Neural cell (in vitro differentiated cells): ENCODE measurements at regions not wholly inside any gene's neighbourhood (a gene's known extent, or its start where the extent isn't known, plus 50 kb on each side); places are given as distances from the start of the nearest gene placed in this dataset.

Source experiments
- H2AFZ ChIP-seq: fragments of 200-600, 300-800 bp; sonication (generic), shearing (Covaris generic); 2 replicates; pipeline ENCODE4 v1.6.0; 2014; ENCODE audit warnings: low read depth, mild to moderate bottlenecking, antibody characterized with exemption, low read length, moderate library complexity
- H3F3A ChIP-seq: fragments of 200-600 bp; shearing (Covaris generic); 2 replicates; pipeline ENCODE4 v1.6.1; 2016; ENCODE audit warnings: mild to moderate bottlenecking, moderate library complexity, mixed read lengths, antibody characterized with exemption, low read length; ENCODE audit not compliant: insufficient read depth, poor library complexity, severe bottlenecking
- H3K27ac ChIP-seq: fragments of 200-600, 300-800 bp; sonication (generic), shearing (Covaris generic); 2 replicates; pipeline ENCODE4 v1.5.1; 2014; ENCODE audit warnings: mild to moderate bottlenecking, low read length, moderate library complexity
- H3K27me3 ChIP-seq: fragments of 300-800, 200-600 bp; sonication (generic), shearing (Covaris generic); 2 replicates; pipeline ENCODE4 v1.6.0; 2014; ENCODE audit warnings: mild to moderate bottlenecking, low read depth, low read length, moderate library complexity; ENCODE audit not compliant: insufficient read depth
- H3K36me3 ChIP-seq: fragments of 300-800, 200-600 bp; sonication (generic), shearing (Covaris generic); 2 replicates; pipeline ENCODE4 v1.5.1; 2014; ENCODE audit warnings: mild to moderate bottlenecking, antibody characterized with exemption, low read length, moderate library complexity; ENCODE audit not compliant: insufficient read depth
- H3K4me2 ChIP-seq: fragments of 300-800, 200-600 bp; sonication (generic), shearing (Covaris generic); 2 replicates; pipeline ENCODE4 v1.6.0; 2014; ENCODE audit warnings: mild to moderate bottlenecking, low read length
- H3K4me3 ChIP-seq: fragments of 300-800, 200-600 bp; sonication (generic), shearing (Covaris generic); 2 replicates; pipeline ENCODE4 v1.5.1; 2014; ENCODE audit warnings: mild to moderate bottlenecking, low read length, moderate library complexity
- H3K79me2 ChIP-seq: fragments of 200-600 bp; shearing (Covaris generic); replicated peaks from 2 replicates; pipeline ENCODE4 v1.6.0; 2014; ENCODE audit warnings: mild to moderate bottlenecking, low read length, moderate library complexity; ENCODE audit not compliant: insufficient read depth
- H3K9ac ChIP-seq: fragments of 300-800, 200-600 bp; sonication (generic), shearing (Covaris generic); 2 replicates; pipeline ENCODE4 v1.6.1; 2016; ENCODE audit warnings: mild to moderate bottlenecking, low read length, mixed read lengths
- H3K9me2 ChIP-seq: fragments of 200-600 bp; shearing (Covaris generic); 2 replicates; pipeline ENCODE4 v1.6.1; 2016; ENCODE audit warnings: mild to moderate bottlenecking, low read length, mixed read lengths; ENCODE audit not compliant: insufficient read depth
- H3K9me3 ChIP-seq: fragments of 200-600, 300-800 bp; sonication (generic), shearing (Covaris generic); 2 replicates; pipeline ENCODE4 v1.6.1; 2016; ENCODE audit warnings: mild to moderate bottlenecking, mixed run types, low read length, moderate library complexity, mixed read lengths
- H4K20me1 ChIP-seq: fragments of 200-600 bp; shearing (Covaris generic); 2 replicates; pipeline ENCODE4 v1.6.1; 2016; ENCODE audit warnings: mild to moderate bottlenecking, mixed run types; ENCODE audit not compliant: insufficient read depth
- EP300 ChIP-seq: fragments of 450-650 bp; conservative IDR thresholded peaks from 2 replicates; pipeline ENCODE4 v1.6.1; 2014; ENCODE audit warnings: antibody characterized with exemption, mild to moderate bottlenecking, moderate library complexity; ENCODE audit not compliant: poor library complexity, severe bottlenecking
- EZH2 ChIP-seq: fragments of 200-600, 300-800 bp; shearing (Covaris generic), sonication (generic); IDR thresholded peaks from 2 replicates; pipeline ENCODE4 v1.6.1; 2014; ENCODE audit warnings: antibody characterized with exemption, low read length, borderline replicate concordance, mild to moderate bottlenecking; ENCODE audit not compliant: insufficient read depth, poor library complexity, severe bottlenecking
- MXI1 ChIP-seq: fragments of 450-650 bp; conservative IDR thresholded peaks from 2 replicates; pipeline ENCODE4 v1.6.1; 2014; ENCODE audit warnings: antibody characterized with exemption, mild to moderate bottlenecking; ENCODE audit not compliant: poor library complexity, severe bottlenecking
- POLR2AphosphoS5 ChIP-seq: IDR thresholded peaks from 2 replicates; pipeline ENCODE4 v1.6.1; 2012
- RAD21 ChIP-seq: fragments of 450-650 bp; conservative IDR thresholded peaks from 2 replicates; pipeline ENCODE4 v1.6.1; 2014; ENCODE audit warnings: antibody characterized with exemption, mild to moderate bottlenecking, moderate library complexity
- SMC3 ChIP-seq: fragments of 450-650 bp; conservative IDR thresholded peaks from 2 replicates; pipeline ENCODE4 v1.6.1; 2014; ENCODE audit warnings: antibody characterized with exemption, mild to moderate bottlenecking, moderate library complexity; ENCODE audit not compliant: poor library complexity
- TAF1 ChIP-seq: IDR thresholded peaks from 2 replicates; pipeline ENCODE4 v1.6.1; 2012; ENCODE audit warnings: low read depth
- TF ChIP-seq, protein P1 (sequence below): IDR thresholded peaks from 2 replicates; pipeline ENCODE4 v1.6.1; 2012; ENCODE audit warnings: borderline replicate concordance
- TF ChIP-seq, protein P2 (sequence below): fragments of 450-650 bp; IDR thresholded peaks from 2 replicates; pipeline ENCODE4 v1.5.1; 2014; ENCODE audit warnings: antibody characterized with exemption, mild to moderate bottlenecking, moderate library complexity; ENCODE audit not compliant: poor library complexity, severe bottlenecking

DNA sequence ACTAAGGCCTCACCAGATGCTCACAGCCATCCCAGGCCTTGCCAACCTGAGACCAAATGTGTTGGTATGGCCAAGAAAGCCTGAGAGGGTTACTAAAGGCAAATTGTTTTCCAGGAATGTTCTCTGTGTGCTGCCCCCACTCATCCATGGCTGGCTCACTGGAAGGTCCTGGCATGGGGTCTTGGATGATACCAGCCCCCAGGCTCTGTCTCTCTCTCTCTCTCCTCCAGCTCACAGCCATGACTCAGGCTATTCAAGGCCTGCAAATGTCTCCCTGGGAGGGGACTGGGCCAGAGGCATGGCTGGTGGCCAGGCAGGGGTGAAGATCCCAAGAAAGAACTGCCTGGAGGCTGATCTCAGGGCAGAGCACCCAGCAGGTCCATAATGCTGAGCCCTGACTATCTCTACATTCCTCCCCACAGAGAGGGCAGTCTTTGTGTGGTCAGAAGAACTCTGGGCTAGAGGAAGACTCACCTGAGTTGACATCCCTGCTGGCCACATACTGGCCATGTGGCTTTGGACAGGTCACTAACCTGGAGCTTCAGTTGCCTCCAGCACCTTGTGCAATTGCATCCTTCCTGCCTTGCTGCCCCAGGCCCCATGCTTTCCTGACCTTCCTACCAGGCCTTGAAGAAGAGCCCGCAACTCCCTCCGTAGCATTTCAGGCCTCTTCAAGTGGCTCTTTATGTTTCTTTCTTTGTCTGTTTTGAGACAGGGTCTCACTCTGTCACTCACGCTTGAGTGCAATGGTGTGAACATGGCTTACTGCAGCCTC lies 150.4 kb downstream of the ZFP36L2 start:
- H4K20me1 ChIP-seq: no peaks in the 10 kb centered on the region
- no peaks in the 10 kb centered on the region for H3K27me3 ChIP-seq
- no peak overlapping the region for H3K4me2 ChIP-seq
- H3K9me2 ChIP-seq: no peaks in the 10 kb centered on the region
- no peak overlapping the region for H3K27ac ChIP-seq
- H3K79me2 ChIP-seq: no peaks in the 10 kb centered on the region
- no peak overlapping the region for H2AFZ ChIP-seq
- no peak overlapping the region for H3K4me3 ChIP-seq
- H3K36me3 ChIP-seq: no peaks in the 10 kb centered on the region
- TF ChIP-seq EP300: no peak
- TF ChIP-seq RAD21: no peak
- TF ChIP-seq MXI1: no peak
- TF ChIP-seq EZH2: no peak
- no peak for TF ChIP-seq TAF1
- no peak for TF ChIP-seq SMC3
- no peak for TF ChIP-seq POLR2AphosphoS5
- TF ChIP-seq, protein P1, sequence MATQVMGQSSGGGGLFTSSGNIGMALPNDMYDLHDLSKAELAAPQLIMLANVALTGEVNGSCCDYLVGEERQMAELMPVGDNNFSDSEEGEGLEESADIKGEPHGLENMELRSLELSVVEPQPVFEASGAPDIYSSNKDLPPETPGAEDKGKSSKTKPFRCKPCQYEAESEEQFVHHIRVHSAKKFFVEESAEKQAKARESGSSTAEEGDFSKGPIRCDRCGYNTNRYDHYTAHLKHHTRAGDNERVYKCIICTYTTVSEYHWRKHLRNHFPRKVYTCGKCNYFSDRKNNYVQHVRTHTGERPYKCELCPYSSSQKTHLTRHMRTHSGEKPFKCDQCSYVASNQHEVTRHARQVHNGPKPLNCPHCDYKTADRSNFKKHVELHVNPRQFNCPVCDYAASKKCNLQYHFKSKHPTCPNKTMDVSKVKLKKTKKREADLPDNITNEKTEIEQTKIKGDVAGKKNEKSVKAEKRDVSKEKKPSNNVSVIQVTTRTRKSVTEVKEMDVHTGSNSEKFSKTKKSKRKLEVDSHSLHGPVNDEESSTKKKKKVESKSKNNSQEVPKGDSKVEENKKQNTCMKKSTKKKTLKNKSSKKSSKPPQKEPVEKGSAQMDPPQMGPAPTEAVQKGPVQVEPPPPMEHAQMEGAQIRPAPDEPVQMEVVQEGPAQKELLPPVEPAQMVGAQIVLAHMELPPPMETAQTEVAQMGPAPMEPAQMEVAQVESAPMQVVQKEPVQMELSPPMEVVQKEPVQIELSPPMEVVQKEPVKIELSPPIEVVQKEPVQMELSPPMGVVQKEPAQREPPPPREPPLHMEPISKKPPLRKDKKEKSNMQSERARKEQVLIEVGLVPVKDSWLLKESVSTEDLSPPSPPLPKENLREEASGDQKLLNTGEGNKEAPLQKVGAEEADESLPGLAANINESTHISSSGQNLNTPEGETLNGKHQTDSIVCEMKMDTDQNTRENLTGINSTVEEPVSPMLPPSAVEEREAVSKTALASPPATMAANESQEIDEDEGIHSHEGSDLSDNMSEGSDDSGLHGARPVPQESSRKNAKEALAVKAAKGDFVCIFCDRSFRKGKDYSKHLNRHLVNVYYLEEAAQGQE: no peak
- TF ChIP-seq, protein P2, sequence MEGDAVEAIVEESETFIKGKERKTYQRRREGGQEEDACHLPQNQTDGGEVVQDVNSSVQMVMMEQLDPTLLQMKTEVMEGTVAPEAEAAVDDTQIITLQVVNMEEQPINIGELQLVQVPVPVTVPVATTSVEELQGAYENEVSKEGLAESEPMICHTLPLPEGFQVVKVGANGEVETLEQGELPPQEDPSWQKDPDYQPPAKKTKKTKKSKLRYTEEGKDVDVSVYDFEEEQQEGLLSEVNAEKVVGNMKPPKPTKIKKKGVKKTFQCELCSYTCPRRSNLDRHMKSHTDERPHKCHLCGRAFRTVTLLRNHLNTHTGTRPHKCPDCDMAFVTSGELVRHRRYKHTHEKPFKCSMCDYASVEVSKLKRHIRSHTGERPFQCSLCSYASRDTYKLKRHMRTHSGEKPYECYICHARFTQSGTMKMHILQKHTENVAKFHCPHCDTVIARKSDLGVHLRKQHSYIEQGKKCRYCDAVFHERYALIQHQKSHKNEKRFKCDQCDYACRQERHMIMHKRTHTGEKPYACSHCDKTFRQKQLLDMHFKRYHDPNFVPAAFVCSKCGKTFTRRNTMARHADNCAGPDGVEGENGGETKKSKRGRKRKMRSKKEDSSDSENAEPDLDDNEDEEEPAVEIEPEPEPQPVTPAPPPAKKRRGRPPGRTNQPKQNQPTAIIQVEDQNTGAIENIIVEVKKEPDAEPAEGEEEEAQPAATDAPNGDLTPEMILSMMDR: no peak
- no peaks in the 10 kb centered on the region for H3K9me3 ChIP-seq
- no peaks in the 10 kb centered on the region for H3F3A ChIP-seq
- H3K9ac ChIP-seq: no peak overlapping the region

DNA sequence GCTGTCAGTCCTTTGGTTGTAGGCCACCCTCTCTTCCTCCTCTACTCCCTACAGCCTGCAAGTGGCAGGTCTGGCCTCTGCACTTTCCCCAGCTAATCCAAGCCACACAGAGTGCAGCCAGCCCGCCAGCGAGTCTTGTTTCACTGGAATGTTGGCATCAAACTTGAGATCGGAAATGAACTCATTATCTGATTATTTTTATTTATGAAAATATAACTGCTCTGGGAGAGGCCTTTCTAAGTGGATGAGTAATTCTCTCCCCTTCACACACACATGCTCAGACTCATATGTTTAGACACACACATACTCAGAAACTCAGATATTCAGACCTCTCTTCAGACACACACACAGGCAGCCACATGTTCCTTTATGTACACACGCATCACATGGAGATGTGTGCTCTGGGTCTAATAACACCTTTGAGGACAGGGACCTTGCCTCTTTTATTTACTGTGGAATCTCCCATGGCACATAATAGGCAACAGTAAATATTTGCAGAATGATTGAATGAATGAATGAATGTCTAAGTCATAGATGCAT lies 151.3 kb downstream of the ZFP36L2 start:
- Histone ChIP-seq H3K27ac (no peak overlapping the region), H3K27me3 (no peaks in the 10 kb centered on the region), H3K9ac (no peak overlapping the region), H2AFZ (no peak overlapping the region), H3K4me2 (no peak overlapping the region), H4K20me1 (no peaks in the 10 kb centered on the region), H3F3A (no peaks in the 10 kb centered on the region), H3K79me2 (no peaks in the 10 kb centered on the region), H3K36me3 (no peaks in the 10 kb centered on the region), H3K9me2 (no peaks in the 10 kb centered on the region), H3K4me3 (no peak overlapping the region), H3K9me3 (no peaks in the 10 kb centered on the region)
- no peak for TF ChIP-seq EP300
- no peak for TF ChIP-seq MXI1
- no peak for TF ChIP-seq TAF1
